ENCODE measurements at regions not wholly inside any gene's neighbourhood (a gene's known extent, or its start where the extent isn't known, plus 50 kb on each side); places are given as distances from the start of the nearest gene placed in this dataset.

- Histone ChIP-seq H3K9me2 (replicated peaks; ENCODE audit: low read depth, low read length) (no peaks in the 10 kb centered on the region), H3K4me2 (ENCODE audit: low read depth, low read length, poor library complexity, severe bottlenecking) (no peak overlapping the region)
- TF ChIP-seq CTCF (conservative IDR thresholded peaks at IDR 0.05; ENCODE audit: low read length): no peak
- no peak for TF ChIP-seq EZH2phosphoT487 (IDR thresholded peaks at IDR 0.05; ENCODE audit: borderline replicate concordance)
These were observed 191.2 kb upstream of the PLXNC1 start for GRCh38 chr12:93957168-93957567.

GRCh38 chr12:93957870-93958269 is 190.5 kb upstream of the PLXNC1 start:
- H3K9me3 ChIP-seq (ENCODE audit: insufficient read depth, low read depth, low read length): no peaks in the 10 kb centered on the region
- no peak overlapping the region for H3K9ac ChIP-seq (ENCODE audit: low read depth, low read length, poor library complexity, severe bottlenecking)
- H3K36me3 ChIP-seq (ENCODE audit: insufficient read depth, low read length): no peaks in the 10 kb centered on the region
- no peaks in the 10 kb centered on the region for H4K20me1 ChIP-seq (ENCODE audit: insufficient read depth, low read length, poor library complexity, severe bottlenecking)
- H3K4me1 ChIP-seq (ENCODE audit: insufficient read depth, low read length, poor library complexity, severe bottlenecking): no peaks in the 10 kb centered on the region
- no peaks in the 10 kb centered on the region for H3K9me2 ChIP-seq (replicated peaks; ENCODE audit: low read depth, low read length)
- H3K79me2 ChIP-seq (ENCODE audit: insufficient read depth, low read length): no peaks in the 10 kb centered on the region
- no peak overlapping the region for H2AFZ ChIP-seq (ENCODE audit: low read length)
- H3F3A ChIP-seq (ENCODE audit: low read depth): no peaks in the 10 kb centered on the region
- H3K4me2 ChIP-seq (ENCODE audit: low read depth, low read length, poor library complexity, severe bottlenecking): no peak overlapping the region
- no peaks in the 10 kb centered on the region for H3K27me3 ChIP-seq (ENCODE audit: insufficient read depth, low read length, poor library complexity, severe bottlenecking)
- TF ChIP-seq CTCF (conservative IDR thresholded peaks at IDR 0.05; ENCODE audit: low read length) (0 out of 2 replicates have a peak, but pooled peaks have one; percentile 9), EZH2phosphoT487 (IDR thresholded peaks at IDR 0.05; ENCODE audit: borderline replicate concordance) (no peak)
- H3K4me3 ChIP-seq (ENCODE audit: low read length, poor library complexity, severe bottlenecking): no peak overlapping the region

More at GRCh38 chr12:93957168-93957567, 191.2 kb upstream of the PLXNC1 start:
- no peaks in the 10 kb centered on the region for H3K27me3 ChIP-seq (ENCODE audit: insufficient read depth, low read length, poor library complexity, severe bottlenecking)
- H3F3A ChIP-seq (ENCODE audit: low read depth): no peaks in the 10 kb centered on the region
- H2AFZ ChIP-seq (ENCODE audit: low read length): no peak overlapping the region
- H3K4me1 ChIP-seq (ENCODE audit: insufficient read depth, low read length, poor library complexity, severe bottlenecking): no peaks in the 10 kb centered on the region
- H3K9ac ChIP-seq (ENCODE audit: low read depth, low read length, poor library complexity, severe bottlenecking): no peak overlapping the region
- H4K20me1 ChIP-seq (ENCODE audit: insufficient read depth, low read length, poor library complexity, severe bottlenecking): no peaks in the 10 kb centered on the region
- H3K79me2 ChIP-seq (ENCODE audit: insufficient read depth, low read length): no peaks in the 10 kb centered on the region
- H3K9me3 ChIP-seq (ENCODE audit: insufficient read depth, low read depth, low read length): no peaks in the 10 kb centered on the region
- H3K4me3 ChIP-seq (ENCODE audit: low read length, poor library complexity, severe bottlenecking): no peak overlapping the region
- no peaks in the 10 kb centered on the region for H3K36me3 ChIP-seq (ENCODE audit: insufficient read depth, low read length)

DNA sequence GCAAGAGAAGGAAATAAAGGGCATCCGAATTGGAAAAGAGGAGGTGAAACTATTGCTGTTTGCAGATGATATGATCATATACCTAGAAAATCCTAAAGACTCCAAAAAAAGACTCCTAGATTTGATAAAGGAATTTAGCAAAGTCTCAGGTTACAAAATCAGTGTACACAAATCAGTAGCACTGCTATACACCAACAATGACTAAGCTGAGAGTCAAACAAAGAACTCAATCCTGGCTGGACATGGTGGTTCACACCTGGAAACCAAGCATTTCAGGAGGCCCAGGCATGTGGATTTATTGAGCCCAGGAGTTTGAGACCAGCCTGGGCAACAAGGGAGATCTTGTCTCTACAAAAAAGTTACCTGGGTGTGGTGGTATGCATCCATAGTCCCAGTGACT is 188.7 kb upstream of the PLXNC1 start:
- no peak overlapping the region for H3K4me2 ChIP-seq (ENCODE audit: low read depth, low read length, poor library complexity, severe bottlenecking)
- no peaks in the 10 kb centered on the region for H3K36me3 ChIP-seq (ENCODE audit: insufficient read depth, low read length)
- no peaks in the 10 kb centered on the region for H3K4me1 ChIP-seq (ENCODE audit: insufficient read depth, low read length, poor library complexity, severe bottlenecking)
- H3K9me2 ChIP-seq (replicated peaks; ENCODE audit: low read depth, low read length): no peaks in the 10 kb centered on the region
- no peaks in the 10 kb centered on the region for H3K9me3 ChIP-seq (ENCODE audit: insufficient read depth, low read depth, low read length)
- no peak overlapping the region for H2AFZ ChIP-seq (ENCODE audit: low read length)
- TF ChIP-seq EZH2phosphoT487 (IDR thresholded peaks at IDR 0.05; ENCODE audit: borderline replicate concordance): no peak
- no peak for TF ChIP-seq CTCF (conservative IDR thresholded peaks at IDR 0.05; ENCODE audit: low read length)
- H3K4me3 ChIP-seq (ENCODE audit: low read length, poor library complexity, severe bottlenecking): no peak overlapping the region
- H3F3A ChIP-seq (ENCODE audit: low read depth): no peaks in the 10 kb centered on the region
- no peak overlapping the region for H3K9ac ChIP-seq (ENCODE audit: low read depth, low read length, poor library complexity, severe bottlenecking)
- no peaks in the 10 kb centered on the region for H3K79me2 ChIP-seq (ENCODE audit: insufficient read depth, low read length)
- no peaks in the 10 kb centered on the region for H3K27me3 ChIP-seq (ENCODE audit: insufficient read depth, low read length, poor library complexity, severe bottlenecking)
- no peaks in the 10 kb centered on the region for H4K20me1 ChIP-seq (ENCODE audit: insufficient read depth, low read length, poor library complexity, severe bottlenecking)

Data from Loucy (cell line).